B cell (primary cell): ENCODE measurements at regions not wholly inside any gene's neighbourhood (a gene's known extent, or its start where the extent isn't known, plus 50 kb on each side); places are given as distances from the start of the nearest gene placed in this dataset.

Experiments used
- CTCF ChIP-seq: fragments of 200-600 bp; IDR thresholded peaks from one replicate; pipeline ENCODE4 v1.8.0; 2022; ENCODE audit warnings: antibody characterized with exemption, mild to moderate bottlenecking
- EZH2 ChIP-seq: IDR thresholded peaks from 2 replicates; pipeline ENCODE4 v1.6.1; 2012; ENCODE audit warnings: borderline replicate concordance, low read depth, mild to moderate bottlenecking, moderate library complexity, low read length; ENCODE audit not compliant: insufficient read depth, poor library complexity, severe bottlenecking

DNA sequence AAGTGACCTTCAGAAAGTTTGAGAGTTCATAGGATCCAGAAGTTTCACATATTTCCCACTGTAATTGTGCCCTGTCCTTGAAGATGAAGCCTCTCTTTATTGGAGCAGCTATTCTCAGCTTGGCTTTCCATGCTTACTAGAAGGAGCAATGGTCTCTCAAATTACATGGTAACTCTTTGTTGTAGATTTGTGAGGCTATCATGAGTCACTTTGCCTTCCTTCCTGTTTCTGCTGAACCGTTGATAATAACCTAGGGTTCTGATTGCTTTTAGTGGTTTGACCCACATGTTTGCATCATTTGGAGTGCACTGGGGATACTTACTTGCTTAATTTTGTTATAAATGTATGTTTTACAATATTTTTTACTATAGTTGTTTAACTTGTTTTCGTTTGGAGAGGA is 772.9 kb upstream of the SLITRK6 start:
- TF ChIP-seq CTCF = no peak
- TF ChIP-seq EZH2 = no peak
